ENCODE measurements at regions not wholly inside any gene's neighbourhood (a gene's known extent, or its start where the extent isn't known, plus 50 kb on each side); places are given as distances from the start of the nearest gene placed in this dataset.
"Not testable (repeated sequence)": the region's sequence is repeated elsewhere in the genome, so short reads cannot be mapped to it uniquely, and the experiment has no call there.

GRCh38 chr1:68675336-68675735, 178.5 kb upstream of the DEPDC1 start:
- no peak for DNase-seq (ENCODE audit: low read depth)

- DNase-seq (ENCODE audit: low read depth) = no peak
Observed at GRCh38 chr1:68677684-68678351, 180.9 kb upstream of the DEPDC1 start.

GRCh38 chr1:68696221-68696620, 199.3 kb upstream of the DEPDC1 start:
- no peak for DNase-seq (ENCODE audit: low read depth)

GRCh38 chr1:68703921-68704354, 207.1 kb upstream of the DEPDC1 start:
- DNase-seq (ENCODE audit: low read depth) = no peak

GRCh38 chr1:68704800-68705443, 208.0 kb upstream of the DEPDC1 start:
- DNase-seq (ENCODE audit: low read depth) = no peak

GRCh38 chr1:68705466-68705865, 208.6 kb upstream of the DEPDC1 start:
- no peak for DNase-seq (ENCODE audit: low read depth)

- DNase-seq (ENCODE audit: low read depth) = no peak
Observed at GRCh38 chr1:68706639-68707317, 209.9 kb upstream of the DEPDC1 start.

- no peak for DNase-seq (ENCODE audit: low read depth)
Observed at GRCh38 chr1:68717330-68717729, 220.4 kb upstream of the DEPDC1 start.

GRCh38 chr1:68720476-68720875, 223.6 kb upstream of the DEPDC1 start:
- DNase-seq (ENCODE audit: low read depth) = no peak

- no peak for DNase-seq (ENCODE audit: low read depth)
Observed at GRCh38 chr1:68723791-68724190, 226.9 kb upstream of the DEPDC1 start.

GRCh38 chr1:68725001-68725752, 228.3 kb upstream of the DEPDC1 start:
- DNase-seq (ENCODE audit: low read depth) = no peak

- DNase-seq (ENCODE audit: low read depth) = not testable (repeated sequence)
Observed at GRCh38 chr1:68739486-68739885, 242.6 kb upstream of the DEPDC1 start.

GRCh38 chr1:68745011-68745410, 248.1 kb upstream of the DEPDC1 start:
- DNase-seq (ENCODE audit: low read depth) = peak; percentile 21

- no peak for DNase-seq (ENCODE audit: low read depth)
Observed at GRCh38 chr1:68745451-68745850, 248.6 kb upstream of the DEPDC1 start.

GRCh38 chr1:68746378-68746777, 249.5 kb upstream of the DEPDC1 start:
- no peak for DNase-seq (ENCODE audit: low read depth)

- no peak for DNase-seq (ENCODE audit: low read depth)
Observed at GRCh38 chr1:68751723-68752122, 254.8 kb upstream of the DEPDC1 start.

- DNase-seq (ENCODE audit: low read depth) = no peak
Observed at GRCh38 chr1:68758666-68759209, 261.9 kb upstream of the DEPDC1 start.

- DNase-seq (ENCODE audit: low read depth) = no peak
Observed at GRCh38 chr1:68767941-68768340, 271.1 kb upstream of the DEPDC1 start.

GRCh38 chr1:68770817-68771216, 273.9 kb upstream of the DEPDC1 start:
- DNase-seq (ENCODE audit: low read depth) = no peak

- no peak for DNase-seq (ENCODE audit: low read depth)
Observed at GRCh38 chr1:68777851-68778250, 281.0 kb upstream of the DEPDC1 start.

GRCh38 chr1:68779841-68780240, 283.0 kb upstream of the DEPDC1 start:
- DNase-seq (ENCODE audit: low read depth) = not testable (repeated sequence)

- no peak for DNase-seq (ENCODE audit: low read depth)
Observed at GRCh38 chr1:68780919-68781318, 284.0 kb upstream of the DEPDC1 start.

All from fibroblast of gingiva (primary cell).